CD14-positive monocyte (primary cell): ENCODE measurements at regions not wholly inside any gene's neighbourhood (a gene's known extent, or its start where the extent isn't known, plus 50 kb on each side); places are given as distances from the start of the nearest gene placed in this dataset.
"Not testable (repeated sequence)": the region's sequence is repeated elsewhere in the genome, so short reads cannot be mapped to it uniquely, and the experiment has no call there.

Experiments
- DNase-seq, 3 donors: peaks; one replicate each; pipeline ENCODE4 v3.0.0-alpha.2; 2011 to 2022
- H2AFZ ChIP-seq: 2 replicates; pipeline ENCODE4 v1.6.0; 2012; ENCODE audit warnings: mild to moderate bottlenecking, low read depth, low read length, inconsistent platforms; ENCODE audit not compliant: insufficient read depth, poor library complexity, severe bottlenecking
- H3K27ac ChIP-seq, 2 donors: 1 replicate in 1 of 2; 2 replicates in 1 of 2; pipeline ENCODE4 v1.5.1; 2012 to 2013; ENCODE audit warnings: low read length in 2 of 2, control low read depth in 1 of 2, inconsistent platforms in 1 of 2, low read depth in 1 of 2, mild to moderate bottlenecking in 1 of 2
- H3K27me3 ChIP-seq, 2 donors: one replicate each; pipeline versions ENCODE4 v1.6.0 to v1.6.1; 2011 to 2013; ENCODE audit warnings: low read length in 2 of 2; ENCODE audit not compliant: control insufficient read depth in 2 of 2, insufficient read depth in 2 of 2
- H3K36me3 ChIP-seq, 2 donors: replicated peaks in 1 of 2; 1 replicate in 1 of 2; 2 replicates in 1 of 2; pipeline versions ENCODE4 v1.5.1 to v1.6.1; 2012 to 2013; ENCODE audit warnings: low read length in 2 of 2, control low read depth in 1 of 2, inconsistent platforms in 1 of 2, mild to moderate bottlenecking in 1 of 2; ENCODE audit not compliant: insufficient read depth in 2 of 2, control insufficient read depth in 1 of 2
- H3K4me1 ChIP-seq, 2 donors: 1 replicate in 1 of 2; 2 replicates in 1 of 2; pipeline versions ENCODE4 v1.5.1 to v1.6.1; 2012 to 2013; ENCODE audit warnings: low read length in 2 of 2, control low read depth in 1 of 2, inconsistent platforms in 1 of 2, mild to moderate bottlenecking in 1 of 2, moderate library complexity in 1 of 2; ENCODE audit not compliant: insufficient read depth in 2 of 2, control insufficient read depth in 1 of 2
- H3K4me2 ChIP-seq: replicated peaks from 2 replicates; pipeline ENCODE3; 2012; ENCODE audit warnings: low read length, moderate library complexity, mild to moderate bottlenecking; ENCODE audit not compliant: poor library complexity, severe bottlenecking; ENCODE audit errors: extremely low read depth
- H3K4me3 ChIP-seq, 3 experiments: fragments of 200-600 bp in 1 of 3; sonication (generic) in 1 of 3; replicated peaks in 1 of 3; 1 replicate in 2 of 3; 2 replicates in 1 of 3; pipeline ENCODE4 v1.5.1; 2011 to 2013; ENCODE audit warnings: low read length in 3 of 3, mild to moderate bottlenecking in 3 of 3, control low read depth in 2 of 3, low read depth in 2 of 3, inconsistent platforms in 1 of 3, moderate library complexity in 1 of 3
- H3K79me2 ChIP-seq: 2 replicates; pipeline ENCODE4 v1.6.0; 2012; ENCODE audit warnings: mild to moderate bottlenecking, control low read depth, inconsistent platforms, low read length, moderate library complexity; ENCODE audit not compliant: insufficient read depth
- H3K9ac ChIP-seq: 2 replicates; pipeline ENCODE4 v1.6.0; 2017; ENCODE audit warnings: low read length, mild to moderate bottlenecking; ENCODE audit not compliant: insufficient read depth, poor library complexity, severe bottlenecking
- H3K9me3 ChIP-seq, 2 donors: replicated peaks in 1 of 2; 1 replicate in 1 of 2; 2 replicates in 1 of 2; pipeline versions ENCODE4 v1.5.1 to v1.6.1; 2012 to 2013; ENCODE audit warnings: low read length in 2 of 2, control low read depth in 1 of 2; ENCODE audit not compliant: control insufficient read depth in 1 of 2, insufficient read depth in 1 of 2
- H4K20me1 ChIP-seq: 2 replicates; pipeline ENCODE4 v1.6.0; 2012; ENCODE audit warnings: mild to moderate bottlenecking, low read length, control low read depth, moderate library complexity; ENCODE audit not compliant: insufficient read depth
- H3K27ac Mint-ChIP-seq, 7 donors: one replicate each; pipeline ENCODE4 v1.8.0; 2020; ENCODE audit warnings: mild to moderate bottlenecking in 7 of 7, mixed read lengths in 7 of 7, moderate library complexity in 6 of 7, inconsistent platforms in 2 of 7
- H3K27me3 Mint-ChIP-seq, 3 donors: one replicate each; pipeline ENCODE4 v1.8.0; 2021 to 2022; ENCODE audit warnings: low read depth in 3 of 3, mild to moderate bottlenecking in 3 of 3, mixed read lengths in 3 of 3, moderate library complexity in 3 of 3, inconsistent platforms in 1 of 3
- H3K36me3 Mint-ChIP-seq, 2 donors: one replicate each; pipeline ENCODE4 v1.8.0; 2020; ENCODE audit warnings: mixed read lengths in 2 of 2, inconsistent platforms in 1 of 2, mild to moderate bottlenecking in 1 of 2
- H3K4me1 Mint-ChIP-seq: one replicate; pipeline ENCODE4 v1.8.0; 2020; ENCODE audit warnings: mild to moderate bottlenecking, mixed read lengths
- H3K4me3 Mint-ChIP-seq, 2 donors: one replicate each; pipeline ENCODE4 v1.8.0; 2020; ENCODE audit warnings: mild to moderate bottlenecking in 2 of 2, mixed read lengths in 2 of 2, moderate library complexity in 1 of 2
- H3K9me3 Mint-ChIP-seq, 7 donors: one replicate each; pipeline ENCODE4 v1.8.0; 2020 to 2022; ENCODE audit warnings: mixed read lengths in 7 of 7, mild to moderate bottlenecking in 6 of 7, moderate library complexity in 6 of 7, inconsistent platforms in 2 of 7
- CTCF ChIP-seq: fragments of 200-600 bp; IDR thresholded peaks from one replicate; pipeline ENCODE4 v1.8.0; 2022; ENCODE audit warnings: antibody characterized with exemption, mild to moderate bottlenecking
- WGBS: methylation state at CpG from one replicate; pipeline ENCODE4 v1.1.5; 2013; ENCODE audit warnings: missing lambda C conversion rate; ENCODE audit not compliant: insufficient coverage; 5-methylcytosine and 5-hydroxymethylcytosine counted together
- intact Hi-C, 2 donors: fragments of 100-400 bp; cut with micrococcal nuclease; formaldehyde crosslinking; loops; one replicate each; pipeline versions ENCODE4 v1.15.0 to v1.15.1; 2023

- no CpG with 5 or more reads among the region's 1 CpG for WGBS
- H3K9ac ChIP-seq = no peak overlapping the region
- H3K4me2 ChIP-seq = no peak overlapping the region
- H4K20me1 ChIP-seq = no peaks in the 10 kb centered on the region
- H3K4me1 ChIP-seq = no peaks in the 10 kb centered on the region
- Mint-ChIP-seq H3K27me3 (peaks cover 0 to 5% (median 2%) of the 10 kb centered on the region in 3 donors), H3K9me3 (peaks cover 0 to 4% (median 2%) of the 10 kb centered on the region in 7 donors), H3K36me3 (no peaks in the 10 kb centered on the region), H3K4me1 (no peaks in the 10 kb centered on the region), H3K27ac (no peak overlapping the region), H3K4me3 (no peak overlapping the region)
- H3K79me2 ChIP-seq = no peaks in the 10 kb centered on the region
- H3K9me3 ChIP-seq = no peaks in the 10 kb centered on the region
- no peak overlapping the region for H3K4me3 ChIP-seq
- DNase-seq = no peak
- H3K27me3 ChIP-seq = no peaks in the 10 kb centered on the region
- no peak overlapping the region for H3K27ac ChIP-seq
- H2AFZ ChIP-seq = no peak overlapping the region
- intact Hi-C loops = no loop called here
- H3K36me3 ChIP-seq = no peaks in the 10 kb centered on the region
- TF ChIP-seq CTCF = no peak
Measured at GRCh38 chr12:75792687-75793086, 238.9 kb downstream of the PHLDA1 start.

GRCh38 chr12:75790219-75790618 is 241.4 kb downstream of the PHLDA1 start:
- no peaks in the 10 kb centered on the region for H3K36me3 ChIP-seq
- H3K27ac ChIP-seq = no peak overlapping the region
- H3K4me1 ChIP-seq = no peaks in the 10 kb centered on the region
- Mint-ChIP-seq H3K27ac (no peak overlapping the region), H3K4me3 (no peak overlapping the region), H3K27me3 (peaks cover 0 to 5% (median 0%) of the 10 kb centered on the region in 3 donors), H3K4me1 (no peaks in the 10 kb centered on the region), H3K36me3 (no peaks in the 10 kb centered on the region), H3K9me3 (peaks cover 0 to 4% (median 2%) of the 10 kb centered on the region in 7 donors)
- H2AFZ ChIP-seq = no peak overlapping the region
- H3K9me3 ChIP-seq = no peaks in the 10 kb centered on the region
- no peak overlapping the region for H3K9ac ChIP-seq
- DNase-seq = no peak
- intact Hi-C loops = no loop called here
- no peaks in the 10 kb centered on the region for H3K27me3 ChIP-seq
- no peak overlapping the region for H3K4me3 ChIP-seq
- no peaks in the 10 kb centered on the region for H4K20me1 ChIP-seq
- no peaks in the 10 kb centered on the region for H3K79me2 ChIP-seq
- no peak overlapping the region for H3K4me2 ChIP-seq
- TF ChIP-seq CTCF = no peak

- intact Hi-C loops, H3K4me3 ChIP-seq, H3K27ac ChIP-seq, H2AFZ ChIP-seq, H3K36me3 ChIP-seq, H3K27me3 ChIP-seq, H4K20me1 ChIP-seq, H3K4me1 ChIP-seq, H3K9ac ChIP-seq, H3K9me3 ChIP-seq, H3K4me3 Mint-ChIP-seq, H3K9me3 Mint-ChIP-seq, H3K36me3 Mint-ChIP-seq, H3K79me2 ChIP-seq, H3K4me1 Mint-ChIP-seq, H3K27ac Mint-ChIP-seq, H3K4me2 ChIP-seq, H3K27me3 Mint-ChIP-seq, DNase-seq: not testable (repeated sequence)
- WGBS = 100% methylated on average over 1 of the region's 2 CpGs
Measured at GRCh38 chr12:75787146-75787545, 244.4 kb downstream of the PHLDA1 start.
